UCSD-AML1 (cell line): ENCODE measurements at regions not wholly inside any gene's neighbourhood (a gene's known extent, or its start where the extent isn't known, plus 50 kb on each side); places are given as distances from the start of the nearest gene placed in this dataset.

Experiments
- DNase-seq: peaks from one replicate; lab custom pipeline; 2025; ENCODE audit not compliant: unreplicated experiment; lab: John Stamatoyannopoulos, UW

DNA sequence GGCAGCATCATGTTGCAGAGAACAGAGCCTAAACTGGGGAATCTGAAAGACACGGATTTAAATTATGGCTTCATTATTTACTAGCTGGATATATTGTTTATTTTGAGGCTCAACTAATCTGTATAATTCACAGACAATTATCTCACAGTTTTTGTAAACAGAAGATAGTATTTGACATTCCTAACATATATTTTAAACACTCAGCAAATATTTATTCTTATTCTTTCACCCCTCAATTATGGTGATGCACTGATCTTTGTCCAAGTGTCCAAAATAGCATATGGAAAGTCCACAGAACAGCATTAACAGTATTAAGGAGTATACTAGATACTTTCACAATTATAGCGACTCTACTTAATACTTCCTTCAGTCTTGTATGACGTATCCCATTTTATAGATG lies 257.0 kb downstream of the ADGRG6 start:
- DNase-seq = no peak

DNA sequence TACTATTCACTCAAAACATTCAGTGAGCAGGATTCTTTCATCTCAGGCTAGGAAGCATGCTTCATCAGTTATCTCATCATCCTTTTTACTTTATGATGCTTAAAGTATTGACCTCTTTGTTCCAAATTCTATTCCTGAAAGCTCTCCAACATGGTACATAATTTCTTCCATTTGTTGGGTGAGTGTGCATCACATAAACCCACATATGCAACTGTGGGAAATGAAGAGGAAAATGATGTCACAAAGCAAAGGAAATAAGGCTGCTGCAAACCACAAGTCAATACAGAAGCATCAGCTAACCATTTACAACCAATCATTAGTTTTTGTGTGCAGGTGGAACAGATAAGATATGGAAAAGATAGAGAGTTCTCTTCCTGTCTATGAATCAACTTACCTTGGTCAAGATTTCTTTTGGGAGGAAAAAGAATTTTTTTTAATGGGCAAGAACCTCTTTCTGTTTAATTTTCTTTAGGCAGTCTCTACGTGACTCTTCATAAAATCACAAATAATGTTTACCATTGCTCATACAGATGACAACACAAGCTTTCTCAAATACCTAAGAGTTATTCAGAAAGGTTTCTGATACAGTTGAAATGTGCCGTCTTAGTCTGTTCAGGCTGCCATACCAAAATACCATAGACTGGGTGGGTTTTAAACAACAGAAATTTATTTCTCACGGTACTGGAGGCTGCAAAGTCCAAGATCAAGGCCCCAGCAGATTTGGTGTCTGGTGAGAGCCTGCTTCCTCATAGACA lies 259.9 kb downstream of the ADGRG6 start:
- no peak for DNase-seq

DNA sequence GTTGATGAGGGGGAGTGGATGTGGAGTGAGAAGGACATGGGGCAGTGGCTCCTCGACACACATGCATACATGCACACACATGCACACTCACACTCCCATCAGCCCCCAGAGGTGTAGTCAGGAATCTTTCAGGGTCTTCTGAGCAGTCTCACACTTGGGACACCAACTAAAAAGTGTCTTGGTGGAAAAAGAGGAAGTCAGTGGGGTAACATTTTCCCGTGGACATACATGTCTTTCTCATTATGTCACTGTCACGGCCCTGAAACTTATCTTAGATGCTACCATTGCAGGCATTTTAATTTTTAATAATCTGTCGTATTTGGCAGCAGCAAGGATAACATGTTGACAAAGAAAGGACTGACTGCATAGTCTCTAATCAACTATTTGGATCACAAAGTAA lies 261.1 kb downstream of the ADGRG6 start:
- no peak for DNase-seq

DNA sequence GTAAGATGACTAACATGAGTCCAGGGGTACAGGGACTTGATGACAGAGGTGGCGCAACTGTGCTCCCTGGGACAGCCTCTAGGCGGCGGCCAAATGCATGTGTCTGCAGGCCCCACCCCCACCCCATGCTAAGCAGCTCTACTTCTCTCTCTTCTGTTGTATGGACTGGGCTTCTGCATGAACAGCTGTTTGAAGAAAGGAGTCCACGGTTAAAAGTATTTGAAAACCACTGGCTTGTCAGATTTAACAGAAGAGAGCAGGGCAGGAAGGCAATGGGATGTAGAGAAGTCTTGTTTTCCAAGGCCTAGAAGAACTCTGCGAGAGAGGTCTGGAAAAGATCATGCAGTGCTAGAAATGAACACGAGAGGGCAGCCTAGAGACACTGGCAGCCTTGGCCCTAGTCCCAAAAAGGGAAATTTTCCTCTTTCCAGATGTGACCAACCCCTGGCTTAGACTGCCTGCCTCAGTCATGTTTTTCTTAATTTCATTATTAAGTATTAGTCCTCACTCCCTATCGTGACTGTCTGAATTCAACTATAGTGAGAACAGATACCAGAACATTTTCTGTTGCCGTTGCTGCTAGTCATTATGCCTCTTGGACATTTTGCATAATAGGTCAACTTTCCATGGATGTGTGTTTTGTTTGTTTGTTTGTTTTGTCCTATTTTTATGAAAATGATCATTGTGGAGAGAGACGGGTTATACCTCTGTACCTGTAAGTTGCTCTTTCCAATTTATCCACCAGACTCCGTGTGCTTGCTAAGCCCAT lies 265.0 kb downstream of the ADGRG6 start:
- DNase-seq = peak; percentile 22

DNA sequence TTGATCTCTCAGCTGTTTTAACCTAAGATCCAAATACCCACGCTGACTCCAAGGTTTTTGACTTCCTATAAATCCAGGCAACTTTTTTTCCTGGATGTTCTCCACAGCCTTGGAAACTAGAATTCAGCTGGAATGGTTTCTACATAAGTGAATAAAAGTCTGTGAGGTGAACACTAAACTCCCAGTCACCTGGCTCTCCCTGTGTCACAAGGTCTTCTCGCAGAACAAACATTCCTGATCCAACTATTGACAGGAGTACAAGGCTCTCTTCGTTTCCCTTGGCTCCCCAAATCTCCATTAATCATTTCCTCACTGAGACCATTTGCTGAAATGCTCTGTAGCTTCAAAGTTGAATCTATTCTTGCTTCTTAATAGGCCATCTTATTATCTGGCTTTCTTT lies 265.7 kb downstream of the ADGRG6 start:
- DNase-seq = no peak

DNA sequence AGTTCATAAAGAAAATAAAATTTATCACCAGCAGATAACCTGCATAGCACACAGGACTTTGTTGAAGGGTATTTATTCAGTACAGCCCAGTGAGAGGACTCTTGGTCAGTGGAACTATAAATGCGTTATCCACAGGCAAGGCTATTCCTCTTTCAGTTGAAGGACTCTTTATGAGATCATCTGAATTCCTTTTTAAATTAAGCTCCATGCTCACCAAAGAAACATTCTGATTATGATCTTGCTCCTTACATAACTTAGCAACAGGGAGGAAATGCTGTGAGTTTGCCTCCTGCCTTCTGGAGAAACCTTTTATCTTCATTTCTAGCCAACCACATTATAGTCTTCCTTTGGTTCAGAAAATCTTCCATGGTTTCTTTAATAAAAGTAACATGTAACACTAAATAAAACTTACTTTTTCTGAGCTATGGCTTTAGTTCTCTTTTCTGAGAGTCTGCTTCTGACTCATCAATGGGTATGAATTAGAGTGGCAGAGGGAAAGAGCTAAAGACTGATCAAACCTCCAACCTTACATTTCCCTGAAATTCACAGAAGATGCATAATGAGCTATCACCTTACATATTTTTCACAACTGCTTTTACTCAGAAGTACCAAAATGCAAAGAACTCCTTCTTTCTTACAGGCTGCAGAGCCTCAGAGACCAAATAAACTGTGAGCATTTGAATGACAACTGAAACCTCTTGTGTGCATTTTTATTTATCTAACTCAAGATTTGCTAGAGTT lies 267.2 kb downstream of the ADGRG6 start:
- DNase-seq = no peak

DNA sequence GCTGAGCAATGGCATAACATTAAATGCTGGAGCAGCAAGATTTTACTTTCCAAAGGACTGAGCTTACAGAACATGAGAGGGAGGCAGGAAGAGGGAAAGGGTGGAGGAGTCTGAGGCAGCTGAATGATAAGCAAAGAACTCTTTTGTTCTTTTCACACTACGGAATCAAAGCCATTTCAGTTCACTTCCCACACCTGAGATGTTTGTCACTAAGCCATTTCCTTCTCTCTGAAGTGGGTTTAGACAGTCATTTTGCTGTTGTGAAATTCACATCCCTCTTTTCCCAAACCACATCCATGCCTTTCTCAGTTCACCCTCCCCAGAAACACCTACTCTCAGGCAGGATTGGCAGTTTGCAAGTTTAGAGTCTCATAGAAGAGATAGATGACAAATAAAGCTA lies 267.9 kb downstream of the ADGRG6 start:
- DNase-seq = no peak

DNA sequence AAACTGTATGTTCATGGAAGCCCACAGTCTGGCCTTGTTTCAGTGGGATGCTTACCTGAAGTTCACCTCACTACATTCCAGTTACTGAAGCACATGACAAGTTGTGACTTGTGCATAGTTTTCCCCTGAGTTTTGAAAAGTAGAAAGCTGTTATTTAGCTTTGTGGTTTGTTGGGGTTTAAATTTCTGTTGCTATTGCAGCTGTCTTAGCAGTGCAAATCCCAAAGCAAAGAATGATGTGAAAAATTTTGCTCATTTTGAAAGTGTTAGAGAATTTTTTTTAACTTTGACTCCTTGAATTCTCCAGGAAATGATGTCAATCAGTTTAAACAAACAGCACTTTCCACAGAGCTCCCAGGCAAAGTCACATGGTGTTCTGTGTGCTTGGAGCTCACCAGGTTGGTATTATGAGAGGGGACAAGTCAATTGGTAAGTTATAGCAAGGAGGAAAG lies 268.4 kb downstream of the ADGRG6 start:
- no peak for DNase-seq

DNA sequence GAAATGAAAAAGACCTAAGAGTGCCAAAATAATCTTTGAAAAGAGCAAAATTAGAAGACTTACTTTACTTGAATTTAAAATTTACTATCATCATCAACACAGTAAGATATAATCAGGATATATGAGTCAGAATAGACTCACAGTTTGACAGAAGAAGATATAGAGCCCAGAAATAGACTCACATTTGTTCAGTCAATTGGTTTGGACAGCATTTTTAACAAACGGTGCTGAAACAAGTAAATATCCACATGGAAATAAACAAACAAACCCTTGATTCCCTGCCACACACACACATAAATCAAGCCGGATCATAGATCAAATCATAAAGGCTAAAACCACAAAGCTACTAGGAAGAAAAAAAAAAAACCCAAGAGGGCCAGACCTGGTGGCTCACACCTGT lies 291.1 kb downstream of the ADGRG6 start:
- DNase-seq = no peak

DNA sequence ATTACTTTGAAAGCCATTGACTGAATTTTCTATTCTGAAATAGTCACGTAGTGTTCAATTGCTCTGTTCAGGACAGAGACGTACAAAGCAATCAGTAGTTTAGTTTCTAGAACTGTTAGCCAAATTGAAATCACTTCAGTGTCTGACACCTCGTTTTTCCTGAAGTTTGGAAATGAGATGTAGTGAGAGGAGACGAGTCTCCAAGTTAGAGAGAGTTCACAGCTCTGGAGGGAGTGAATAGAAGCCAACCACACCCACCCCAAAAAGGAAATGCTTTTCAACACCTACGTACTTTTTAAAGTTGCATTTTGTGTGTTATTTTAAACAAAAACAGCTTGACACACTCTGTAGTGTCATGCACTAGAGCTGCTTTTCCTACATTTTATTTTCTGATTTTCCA lies 296.0 kb downstream of the ADGRG6 start:
- no peak for DNase-seq

DNA sequence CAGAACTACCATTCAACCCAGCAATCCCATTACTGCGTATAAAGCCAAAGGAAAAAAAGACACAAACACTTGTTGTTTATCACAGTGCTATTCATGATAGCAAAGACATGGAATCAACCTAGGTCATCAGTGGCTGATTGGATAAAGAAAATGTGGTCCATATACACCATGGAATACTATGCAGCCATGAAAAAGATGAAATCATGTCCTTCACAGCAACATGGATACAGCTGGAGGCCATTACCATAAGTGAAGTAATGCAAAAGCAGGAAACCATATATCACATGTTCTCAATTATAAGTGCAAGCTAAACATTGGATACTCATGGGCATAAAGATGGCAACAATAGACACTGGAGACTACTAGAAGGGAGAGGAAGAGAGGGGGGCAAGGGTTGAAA lies 299.6 kb downstream of the ADGRG6 start:
- DNase-seq = no peak

DNA sequence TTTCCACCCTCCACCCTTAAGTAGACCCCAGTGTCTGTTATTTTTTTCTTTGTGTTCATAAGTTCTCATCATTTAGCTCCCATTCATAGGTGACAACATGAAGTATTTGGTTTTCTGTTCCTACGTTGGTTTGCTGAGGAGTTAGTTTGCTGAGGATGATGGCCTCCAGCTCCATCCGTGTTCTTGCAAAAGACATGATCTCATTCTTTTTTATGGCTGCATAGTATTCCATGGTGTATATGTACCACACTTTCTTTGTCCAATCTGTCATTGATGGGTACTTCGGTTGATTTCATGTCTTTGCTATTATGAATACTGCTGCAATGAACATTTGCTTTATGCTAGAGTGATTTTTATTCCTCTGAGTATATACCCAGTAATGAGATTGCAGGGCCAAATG lies 301.2 kb downstream of the ADGRG6 start:
- DNase-seq = no peak

DNA sequence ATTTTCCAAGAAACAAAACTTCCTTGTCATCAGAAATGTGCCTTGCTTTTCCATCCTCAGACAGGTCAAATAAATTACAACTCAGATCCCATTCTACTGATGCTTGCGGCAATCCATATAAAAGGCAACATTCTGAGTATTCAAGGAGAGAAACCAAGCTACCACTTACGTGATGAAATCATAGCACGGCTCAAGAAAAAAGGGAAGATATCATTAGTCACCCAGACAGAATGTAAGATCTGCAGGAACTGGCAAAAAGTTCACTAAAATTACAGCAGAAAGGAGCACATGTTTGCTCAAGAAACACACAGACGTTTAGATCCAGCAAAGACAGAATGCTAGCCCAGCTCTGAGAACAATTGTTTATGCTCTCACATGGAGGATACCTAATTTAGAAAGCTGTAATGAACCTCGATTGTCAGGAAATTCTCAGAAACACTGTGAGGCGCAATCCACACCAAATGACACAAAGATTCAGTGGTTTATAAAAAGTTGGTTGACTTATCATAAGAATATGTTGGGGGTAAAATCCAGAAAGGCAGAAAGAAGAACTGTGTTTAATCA lies 304.2 kb downstream of the ADGRG6 start:
- DNase-seq = no peak

DNA sequence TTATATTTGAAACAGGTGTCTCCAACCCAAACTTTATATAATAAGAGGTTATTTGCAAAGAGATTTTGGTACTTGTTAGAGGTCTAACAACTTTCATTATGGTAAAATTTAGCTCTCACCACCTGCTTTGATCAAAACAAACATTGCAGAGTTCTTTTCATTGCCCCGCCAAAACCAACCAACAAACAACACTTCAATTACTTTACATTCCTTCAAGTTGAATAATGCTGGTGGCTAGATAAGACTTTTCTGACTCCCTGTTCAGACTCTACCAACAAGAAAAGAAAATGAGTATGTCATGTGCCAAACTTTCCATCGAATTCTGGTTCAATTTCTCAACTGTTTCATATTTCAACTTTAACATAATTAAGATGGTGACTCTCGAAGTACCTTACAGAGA lies 311.1 kb downstream of the ADGRG6 start:
- no peak for DNase-seq

DNA sequence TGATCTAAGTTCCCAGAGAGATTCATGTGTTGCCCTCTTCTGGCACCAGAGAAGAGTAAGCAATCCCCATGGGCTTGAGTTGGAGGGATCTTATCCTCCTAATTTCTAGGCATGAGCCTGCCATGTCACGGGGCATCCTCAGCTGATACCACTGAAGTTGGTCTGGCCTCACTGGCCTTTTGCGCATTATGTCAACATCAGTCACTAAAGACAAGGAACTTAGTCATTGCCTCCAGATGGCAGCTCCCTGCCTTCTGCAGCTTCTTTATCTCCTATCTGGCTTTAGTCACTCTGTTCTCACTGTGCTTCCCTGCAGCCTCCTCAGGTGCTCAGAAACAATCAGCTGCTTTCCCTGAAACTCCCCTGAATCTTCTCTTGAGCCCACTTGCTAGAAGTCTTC lies 312.2 kb downstream of the ADGRG6 start:
- no peak for DNase-seq

DNA sequence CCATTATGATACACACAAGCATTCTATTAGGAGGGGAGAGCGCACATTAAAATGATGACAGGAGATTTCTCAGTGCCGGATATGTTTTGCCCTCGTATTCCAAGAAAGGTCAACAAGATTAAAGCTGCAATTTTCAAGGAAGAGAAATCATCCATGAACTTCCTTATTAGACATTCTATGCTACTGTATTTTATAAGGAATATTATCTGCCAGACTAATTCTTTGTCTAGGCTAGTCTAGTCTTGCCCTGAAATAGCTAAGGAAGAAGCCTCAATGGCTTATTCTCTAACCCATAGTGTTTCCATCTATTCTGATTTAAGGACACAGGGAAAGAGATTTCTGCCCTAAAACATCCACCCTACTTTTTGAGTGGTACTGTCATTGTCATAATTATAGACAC lies 315.4 kb downstream of the ADGRG6 start:
- DNase-seq = no peak

DNA sequence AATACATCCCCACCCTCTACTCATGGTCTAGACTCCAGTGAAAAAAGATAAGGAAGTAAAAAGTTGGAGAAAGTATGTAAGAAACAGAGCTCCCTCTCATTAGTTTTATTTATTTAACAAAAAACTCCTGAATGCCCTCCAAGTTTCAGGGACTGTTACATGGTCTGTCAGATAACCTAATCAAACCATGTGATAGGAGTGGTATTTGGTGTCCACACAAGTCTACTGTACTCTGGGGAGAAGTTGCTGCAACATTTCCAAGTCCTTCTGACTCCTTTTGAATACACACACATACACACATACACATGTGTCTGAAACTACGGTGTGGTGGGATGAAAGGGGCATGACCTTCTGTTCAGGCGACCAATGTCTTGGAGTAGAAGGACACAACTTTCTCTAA lies 320.0 kb downstream of the ADGRG6 start:
- DNase-seq = no peak

DNA sequence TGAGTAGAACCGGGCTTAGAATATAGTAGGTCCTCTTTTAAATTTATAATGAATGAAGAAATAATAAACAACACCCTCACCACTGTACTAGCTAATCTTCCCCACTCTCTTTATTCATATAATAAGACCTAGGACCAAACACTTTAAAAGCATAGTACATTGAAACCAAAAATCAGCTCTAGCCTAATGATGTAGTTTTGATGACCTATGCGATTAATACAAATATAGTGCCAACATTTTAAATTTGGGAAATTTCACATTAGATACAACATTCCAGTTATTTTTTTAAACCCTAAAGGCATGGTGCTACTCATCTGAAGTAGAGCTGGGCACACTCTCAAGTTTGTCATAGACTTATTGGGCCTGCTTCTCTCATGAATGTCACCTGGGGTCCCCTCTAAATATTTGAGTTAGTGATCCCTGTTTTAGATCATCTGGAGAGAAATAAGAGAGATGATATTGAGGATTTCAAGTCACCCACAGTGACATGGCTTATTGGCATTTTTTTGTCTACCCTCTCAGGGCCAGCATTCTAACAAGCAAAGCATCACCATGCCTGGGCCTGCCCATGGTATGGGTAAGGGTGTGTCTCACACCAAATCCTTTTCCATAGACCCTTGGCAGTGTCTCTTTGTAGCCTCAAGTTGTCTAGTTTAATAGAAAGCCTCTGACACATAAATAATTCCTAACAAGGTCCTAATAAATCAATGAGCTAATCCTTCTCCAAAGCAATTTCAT lies 319.8 kb downstream of the HIVEP2 start:
- DNase-seq = no peak

DNA sequence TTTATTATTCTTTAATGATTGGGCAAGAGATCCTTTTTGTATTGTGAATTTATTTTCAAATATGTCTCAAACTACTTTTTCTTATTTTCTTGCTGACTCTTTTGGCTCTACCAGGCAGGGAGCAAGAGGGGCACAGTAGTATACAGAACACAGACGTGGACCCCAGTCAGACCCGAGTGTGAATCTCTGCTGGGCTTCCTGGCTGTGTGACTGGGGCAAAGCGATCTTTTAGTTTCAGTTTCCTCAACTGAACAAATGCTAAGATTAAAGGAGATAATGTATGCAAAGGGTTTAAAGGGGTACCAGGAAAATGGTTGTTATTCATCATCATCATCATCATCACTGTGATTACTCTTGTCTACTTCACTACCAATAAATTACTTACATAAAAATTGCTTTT lies 317.5 kb downstream of the HIVEP2 start:
- no peak for DNase-seq

DNA sequence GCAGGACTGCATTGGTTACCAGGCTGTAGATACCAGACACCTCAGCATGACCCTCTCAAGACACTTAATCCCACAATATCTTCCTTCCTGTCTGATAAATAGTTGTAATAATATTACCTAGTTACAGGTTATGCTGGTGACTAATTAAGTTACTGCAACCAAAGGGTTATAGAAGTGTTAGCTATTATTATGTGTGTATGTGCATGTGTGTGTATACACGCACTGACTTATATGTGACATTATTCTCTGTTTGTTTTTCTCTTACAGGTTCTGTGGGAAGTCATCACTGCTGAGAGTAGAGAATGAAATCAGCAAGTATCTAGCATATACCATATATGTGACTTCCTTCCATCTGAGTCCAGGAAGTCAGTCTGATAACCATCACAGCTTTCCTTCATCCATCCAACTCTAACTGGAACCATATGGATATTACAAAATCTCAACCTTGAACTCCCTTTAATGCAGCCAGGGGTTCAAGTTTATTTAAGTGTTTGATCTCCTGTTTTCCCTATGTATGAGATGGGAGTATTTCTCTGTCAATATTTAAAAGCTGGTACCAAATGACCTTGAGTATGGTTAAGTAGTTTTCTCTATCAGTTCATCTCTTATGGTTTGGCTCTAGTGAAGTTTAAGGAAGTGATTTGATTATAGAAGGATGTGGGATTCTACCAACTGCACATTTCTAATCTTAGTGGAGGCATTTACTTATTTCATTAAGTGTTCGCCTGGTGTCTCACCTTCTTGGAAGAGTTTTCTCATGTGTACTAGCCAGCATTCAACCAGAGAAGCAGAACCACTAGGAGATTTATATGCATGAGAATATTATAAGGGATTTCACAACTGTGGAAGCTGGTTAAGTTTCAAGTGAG lies 313.2 kb downstream of the HIVEP2 start:
- DNase-seq = no peak
